BJ (cell line): ENCODE measurements at regions not wholly inside any gene's neighbourhood (a gene's known extent, or its start where the extent isn't known, plus 50 kb on each side); places are given as distances from the start of the nearest gene placed in this dataset.
"Not testable (repeated sequence)": the region's sequence is repeated elsewhere in the genome, so short reads cannot be mapped to it uniquely, and the experiment has no call there.

Experiments
- CTCF ChIA-PET: fragments of 350-600 bp; formaldehyde crosslinking; extraction: SDS; loops from one replicate; lab custom pipeline; 2021; ENCODE audit warnings: antibody characterized with exemption, inconsistent platforms; lab: Yijun Ruan, JAX
- POLR2A ChIA-PET: fragments of 300-600 bp; sonication (Branson Sonifier 250); formaldehyde crosslinking; extraction: SDS; loops from one replicate; lab custom pipeline; 2021; ENCODE audit warnings: antibody characterized with exemption; lab: Charles Lee
- DNase-seq: peaks from one replicate; pipeline ENCODE4 v3.0.0-alpha.2; 2011; ENCODE audit warnings: low read depth
- H3K27me3 ChIP-seq: 2 replicates; pipeline ENCODE4 v1.6.0; 2011; ENCODE audit warnings: low read length; ENCODE audit not compliant: control insufficient read depth, insufficient read depth
- H3K36me3 ChIP-seq: 2 replicates; pipeline ENCODE4 v1.5.1; 2011; ENCODE audit warnings: low read length; ENCODE audit not compliant: control insufficient read depth, insufficient read depth
- H3K4me3 ChIP-seq: 2 replicates; pipeline ENCODE4 v1.5.1; 2011; ENCODE audit warnings: low read depth, mild to moderate bottlenecking, control low read depth, low read length
- TF ChIP-seq, protein P1 (sequence below): IDR thresholded peaks from 2 replicates; pipeline ENCODE4 v1.5.1; 2011; ENCODE audit warnings: low read depth, mild to moderate bottlenecking, control low read depth, inconsistent platforms, low read length, moderate library complexity; ENCODE audit not compliant: insufficient read depth

DNA sequence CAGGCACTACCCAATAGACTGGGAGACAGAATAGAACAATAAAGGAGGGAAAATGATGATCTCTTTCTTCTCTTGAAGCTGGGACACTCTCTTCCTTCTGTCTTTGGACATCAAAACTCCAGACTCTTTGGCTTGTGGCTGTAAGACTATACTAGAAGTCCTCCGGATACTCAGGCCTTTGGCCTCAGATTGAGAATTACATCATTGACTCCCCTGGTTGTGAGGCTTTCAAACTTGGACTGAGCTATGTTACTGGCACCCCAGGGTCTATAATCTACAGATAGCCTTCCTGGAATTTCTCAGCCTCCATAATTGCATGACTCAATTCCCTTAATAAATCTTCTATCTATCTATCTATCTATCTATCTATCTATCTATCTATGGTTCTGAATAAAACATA is 294.2 kb upstream of the CT83 start:
- no peak overlapping the region for H3K4me3 ChIP-seq
- CTCF ChIA-PET = no interaction called here
- H3K27me3 ChIP-seq = no peaks in the 10 kb centered on the region
- no peaks in the 10 kb centered on the region for H3K36me3 ChIP-seq
- POLR2A ChIA-PET = no interaction called here
- DNase-seq = no peak
- TF ChIP-seq, protein P1, sequence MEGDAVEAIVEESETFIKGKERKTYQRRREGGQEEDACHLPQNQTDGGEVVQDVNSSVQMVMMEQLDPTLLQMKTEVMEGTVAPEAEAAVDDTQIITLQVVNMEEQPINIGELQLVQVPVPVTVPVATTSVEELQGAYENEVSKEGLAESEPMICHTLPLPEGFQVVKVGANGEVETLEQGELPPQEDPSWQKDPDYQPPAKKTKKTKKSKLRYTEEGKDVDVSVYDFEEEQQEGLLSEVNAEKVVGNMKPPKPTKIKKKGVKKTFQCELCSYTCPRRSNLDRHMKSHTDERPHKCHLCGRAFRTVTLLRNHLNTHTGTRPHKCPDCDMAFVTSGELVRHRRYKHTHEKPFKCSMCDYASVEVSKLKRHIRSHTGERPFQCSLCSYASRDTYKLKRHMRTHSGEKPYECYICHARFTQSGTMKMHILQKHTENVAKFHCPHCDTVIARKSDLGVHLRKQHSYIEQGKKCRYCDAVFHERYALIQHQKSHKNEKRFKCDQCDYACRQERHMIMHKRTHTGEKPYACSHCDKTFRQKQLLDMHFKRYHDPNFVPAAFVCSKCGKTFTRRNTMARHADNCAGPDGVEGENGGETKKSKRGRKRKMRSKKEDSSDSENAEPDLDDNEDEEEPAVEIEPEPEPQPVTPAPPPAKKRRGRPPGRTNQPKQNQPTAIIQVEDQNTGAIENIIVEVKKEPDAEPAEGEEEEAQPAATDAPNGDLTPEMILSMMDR = no peak

DNA sequence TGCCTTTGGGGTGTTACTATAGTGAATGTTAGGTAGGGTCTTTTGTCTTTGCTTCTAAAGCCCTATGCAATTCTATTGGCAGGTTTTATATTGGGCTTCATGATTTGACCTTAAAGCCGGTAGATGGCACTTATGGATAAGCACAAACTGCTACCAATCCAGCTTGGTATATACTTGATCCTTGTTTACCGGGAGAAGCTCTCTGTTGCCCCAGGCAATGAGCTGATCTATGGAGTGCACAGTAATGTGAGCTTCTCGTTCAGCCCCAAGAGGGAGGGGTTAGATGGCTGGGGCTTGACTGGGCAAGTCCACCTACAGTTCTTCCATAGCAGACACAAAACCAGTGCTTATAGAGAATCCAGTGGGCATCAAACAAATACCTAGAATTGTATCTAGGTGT is 287.2 kb upstream of the CT83 start:
- no peaks in the 10 kb centered on the region for H3K36me3 ChIP-seq
- no peaks in the 10 kb centered on the region for H3K27me3 ChIP-seq
- no peak for DNase-seq
- ChIA-PET POLR2A (no interaction called here), CTCF (interaction anchor here (1.0 kb wide), 1 partner anchor 210 kb away, joined by 3 read pairs; no protein-coding TSS in a partner anchor)
- H3K4me3 ChIP-seq = no peak overlapping the region
- TF ChIP-seq, protein P1 = no peak

DNA sequence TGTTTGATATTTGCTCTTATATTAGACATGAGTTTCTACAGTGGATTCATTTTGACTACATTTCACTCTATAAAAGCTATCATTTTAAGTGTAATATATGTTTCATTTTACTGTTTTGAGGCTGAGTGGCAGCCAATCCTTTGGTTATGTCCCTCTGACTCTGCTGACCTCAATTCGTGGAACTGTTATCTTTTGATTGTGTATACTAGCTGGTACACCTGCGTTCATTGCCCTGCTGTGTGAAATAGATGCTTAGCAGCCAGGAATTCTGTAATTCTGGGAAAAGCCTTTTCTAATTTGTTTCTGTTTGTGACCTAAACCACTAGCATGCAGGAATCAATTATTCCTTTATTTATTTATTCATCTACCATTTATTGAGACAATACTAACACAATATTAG is 269.4 kb upstream of the CT83 start:
- TF ChIP-seq, protein P1 = no peak
- ChIA-PET CTCF (no interaction called here), POLR2A (no interaction called here)
- DNase-seq = no peak
- Histone ChIP-seq H3K27me3 (no peaks in the 10 kb centered on the region), H3K36me3 (no peaks in the 10 kb centered on the region), H3K4me3 (no peak overlapping the region)

DNA sequence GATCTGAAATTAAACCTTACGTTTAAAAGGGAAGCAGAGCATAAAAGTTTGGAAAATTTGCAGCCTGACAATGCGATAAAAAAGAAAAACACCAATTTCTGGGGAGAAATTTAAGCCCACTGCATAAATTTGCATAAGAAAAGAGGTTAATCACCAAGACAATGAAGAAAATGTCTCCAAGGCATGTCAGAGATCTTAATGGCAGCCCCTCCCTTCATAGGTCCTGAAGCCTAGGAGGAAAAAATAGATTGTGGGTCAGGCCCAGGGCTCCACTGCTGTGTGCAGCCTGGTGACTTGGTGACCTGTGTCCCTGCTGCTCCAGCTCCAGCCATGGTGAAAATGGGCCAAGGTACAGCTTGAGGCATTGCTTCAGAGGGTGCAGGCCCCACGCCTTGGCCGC is 264.0 kb upstream of the CT83 start:
- no peak for DNase-seq
- POLR2A ChIA-PET = no interaction called here
- Histone ChIP-seq H3K27me3 (no peaks in the 10 kb centered on the region), H3K4me3 (no peak overlapping the region), H3K36me3 (no peaks in the 10 kb centered on the region)
- TF ChIP-seq, protein P1 = no peak
- CTCF ChIA-PET = no interaction called here

DNA sequence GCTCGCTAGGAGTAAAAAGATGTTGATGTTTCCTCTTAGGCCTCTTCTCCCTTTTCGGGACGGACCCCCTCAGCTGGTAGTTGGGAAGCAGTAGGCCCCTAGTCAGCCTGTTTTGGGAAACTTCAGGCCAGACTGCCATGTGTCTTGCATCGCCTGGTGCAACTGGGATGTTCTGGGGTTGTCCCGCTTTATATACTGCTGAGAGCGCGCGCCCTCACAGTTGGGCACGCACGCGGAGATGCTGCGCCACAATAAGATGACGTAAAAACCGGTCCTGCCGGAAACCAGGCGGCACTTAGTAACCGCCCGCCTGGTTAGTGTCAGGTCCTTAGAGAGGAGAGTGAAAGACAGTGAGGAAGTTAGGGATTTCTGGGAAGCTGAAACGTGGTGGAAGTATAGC is 231.3 kb upstream of the CT83 start:
- ChIA-PET POLR2A (no interaction called here), CTCF (no interaction called here)
- TF ChIP-seq, protein P1 = no peak
- no peaks in the 10 kb centered on the region for H3K36me3 ChIP-seq
- H3K27me3 ChIP-seq = no peaks in the 10 kb centered on the region
- DNase-seq = no peak
- no peak overlapping the region for H3K4me3 ChIP-seq

DNA sequence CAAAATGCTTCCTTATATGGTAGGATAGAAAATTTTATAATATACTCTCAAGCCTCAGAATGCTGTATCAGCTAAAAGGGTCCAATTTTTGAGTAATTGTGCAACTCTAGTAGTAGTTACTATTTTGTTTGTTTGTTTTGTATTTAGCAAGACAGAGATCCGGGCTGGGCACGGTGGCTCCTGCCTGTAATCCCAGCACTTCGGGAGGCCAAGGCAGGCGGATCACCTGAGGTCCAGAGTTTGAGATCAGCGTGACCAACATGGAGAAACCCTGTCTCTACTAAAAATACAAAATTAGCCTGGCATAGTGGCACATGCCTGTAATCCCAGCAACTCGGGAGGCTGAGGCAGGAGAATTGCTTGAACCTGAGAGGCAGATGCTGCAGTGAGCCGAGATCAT is 216.8 kb upstream of the CT83 start:
- CTCF ChIA-PET, DNase-seq: not testable (repeated sequence)

More for the DNA sequence above, 216.8 kb upstream of the CT83 start:
- POLR2A ChIA-PET, H3K4me3 ChIP-seq, H3K27me3 ChIP-seq, H3K36me3 ChIP-seq: not testable (repeated sequence)
